ENCODE measurements at regions not wholly inside any gene's neighbourhood (a gene's known extent, or its start where the extent isn't known, plus 50 kb on each side); places are given as distances from the start of the nearest gene placed in this dataset.
A peak's percentile ranks its signal among the peaks of the same experiment; 100 is the strongest.
"Not testable (repeated sequence)": the region's sequence is repeated elsewhere in the genome, so short reads cannot be mapped to it uniquely, and the experiment has no call there.

GRCh38 chr20:19027971-19028370 lies 184.5 kb upstream of the SLC24A3 start:
- DNase-seq = no peak

GRCh38 chr20:19041787-19042186 lies 170.7 kb upstream of the SLC24A3 start:
- DNase-seq = no peak

GRCh38 chr20:19045371-19045770 lies 167.1 kb upstream of the SLC24A3 start:
- no peak for DNase-seq

GRCh38 chr20:19047040-19047950 lies 165.1 kb upstream of the SLC24A3 start:
- no peak for DNase-seq

- no peak for DNase-seq
Measured at GRCh38 chr20:19047951-19048296, 164.5 kb upstream of the SLC24A3 start.

- DNase-seq = no peak
Measured at GRCh38 chr20:19048995-19049501, 163.4 kb upstream of the SLC24A3 start.

- DNase-seq = no peak
Measured at GRCh38 chr20:19049514-19049913, 162.9 kb upstream of the SLC24A3 start.

- peak in 1 of 5 experiments; percentile 4 for DNase-seq
Measured at GRCh38 chr20:19056909-19057308, 155.5 kb upstream of the SLC24A3 start.

GRCh38 chr20:19064788-19065187 lies 147.7 kb upstream of the SLC24A3 start:
- not testable (repeated sequence) for DNase-seq

GRCh38 chr20:19067986-19068385 lies 144.5 kb upstream of the SLC24A3 start:
- no peak for DNase-seq

- DNase-seq = no peak
Measured at GRCh38 chr20:19070026-19070425, 142.4 kb upstream of the SLC24A3 start.

GRCh38 chr20:19070681-19071445 lies 141.6 kb upstream of the SLC24A3 start:
- no peak for DNase-seq

GRCh38 chr20:19071446-19071725 lies 141.1 kb upstream of the SLC24A3 start:
- no peak for DNase-seq

- no peak for DNase-seq
Measured at GRCh38 chr20:19071902-19072498, 140.4 kb upstream of the SLC24A3 start.

GRCh38 chr20:19072988-19073387 lies 139.5 kb upstream of the SLC24A3 start:
- no peak for DNase-seq

- no peak for DNase-seq
Measured at GRCh38 chr20:19073584-19074218, 138.7 kb upstream of the SLC24A3 start.

- no peak for DNase-seq
Measured at GRCh38 chr20:19074356-19074755, 138.1 kb upstream of the SLC24A3 start.

- peak in 1 of 5 experiments; percentile 25 for DNase-seq
Measured at GRCh38 chr20:19074828-19075516, 137.5 kb upstream of the SLC24A3 start.

- no peak for DNase-seq
Measured at GRCh38 chr20:19077370-19078220, 134.8 kb upstream of the SLC24A3 start.

GRCh38 chr20:19078448-19079373 lies 133.7 kb upstream of the SLC24A3 start:
- DNase-seq = no peak
